ENCODE measurements at regions not wholly inside any gene's neighbourhood (a gene's known extent, or its start where the extent isn't known, plus 50 kb on each side); places are given as distances from the start of the nearest gene placed in this dataset.
"Not testable (repeated sequence)": the region's sequence is repeated elsewhere in the genome, so short reads cannot be mapped to it uniquely, and the experiment has no call there.

GRCh38 chr12:72162875-72163274, 109.3 kb upstream of the TRHDE start:
- FAIRE-seq, result no peak

DNA sequence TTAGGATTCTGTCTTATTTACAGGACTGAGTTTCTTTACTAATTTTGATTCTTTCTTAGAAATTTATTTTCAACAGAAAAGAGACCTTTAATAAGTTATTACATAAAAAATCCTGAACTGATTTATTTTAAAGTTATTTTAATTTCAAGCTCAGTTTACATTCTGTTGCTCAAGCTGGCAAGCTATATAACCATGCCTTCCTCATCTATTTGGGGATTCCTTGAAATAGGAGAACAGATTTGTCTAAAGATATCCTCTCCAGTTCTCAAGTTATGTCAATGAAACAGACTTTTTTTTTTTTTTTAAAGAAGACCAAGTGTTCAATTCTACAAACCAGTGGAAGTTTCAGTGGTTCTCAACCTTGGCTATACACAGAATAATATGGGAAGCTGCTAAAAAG, 103.3 kb upstream of the TRHDE start:
- no peak for FAIRE-seq

DNA sequence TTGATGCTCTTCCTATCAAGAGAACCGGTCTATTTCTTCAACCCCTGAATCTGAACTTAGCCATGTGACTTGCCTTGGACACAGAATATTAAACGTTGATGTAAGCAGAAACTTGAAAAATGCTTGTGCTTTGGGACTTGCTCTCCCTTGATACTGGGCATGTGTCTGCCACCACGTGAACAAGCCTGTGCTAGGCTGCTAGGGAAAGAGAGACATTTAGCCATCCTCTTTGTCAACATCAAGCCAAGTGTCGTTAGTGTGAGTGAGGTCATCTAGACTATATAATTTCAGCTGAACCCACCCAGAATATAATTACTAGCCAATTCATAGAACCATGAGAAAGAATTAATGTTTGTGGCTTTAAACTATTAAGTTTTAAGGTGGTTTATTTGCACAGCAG, 98.2 kb upstream of the TRHDE start:
- FAIRE-seq, result no peak

- no peak for FAIRE-seq
Measured at GRCh38 chr12:72178244-72178643, 93.9 kb upstream of the TRHDE start.

- FAIRE-seq, result no peak
Measured at GRCh38 chr12:72178871-72179270, 93.3 kb upstream of the TRHDE start.

- no peak for FAIRE-seq
Measured at GRCh38 chr12:72179841-72180240, 92.3 kb upstream of the TRHDE start.

- not testable (repeated sequence) for FAIRE-seq
Measured at GRCh38 chr12:72184971-72185533, 87.1 kb upstream of the TRHDE start.

- no peak for FAIRE-seq
Measured at GRCh38 chr12:72189266-72189665, 82.9 kb upstream of the TRHDE start.

DNA sequence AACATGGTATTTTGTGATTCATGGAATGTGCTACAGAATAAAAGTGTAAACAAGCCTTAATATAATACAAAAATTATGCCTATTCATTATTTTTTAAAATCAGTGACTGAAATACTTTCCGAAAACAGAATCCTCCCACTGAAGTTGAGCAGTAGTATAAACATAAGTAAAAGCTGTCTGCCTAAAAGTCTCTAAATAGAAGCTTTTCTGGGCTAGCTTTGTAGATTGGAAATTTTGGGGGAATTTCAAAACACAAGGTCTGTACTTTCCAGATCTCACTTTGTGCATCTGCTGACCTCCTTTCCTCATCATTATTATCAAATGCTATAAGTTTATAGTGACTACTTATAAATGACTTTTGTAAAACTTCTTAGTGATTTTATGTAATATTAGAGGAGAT, 80.4 kb upstream of the TRHDE start:
- no peak for FAIRE-seq

GRCh38 chr12:72197790-72198189, 74.4 kb upstream of the TRHDE start:
- FAIRE-seq, result no peak

DNA sequence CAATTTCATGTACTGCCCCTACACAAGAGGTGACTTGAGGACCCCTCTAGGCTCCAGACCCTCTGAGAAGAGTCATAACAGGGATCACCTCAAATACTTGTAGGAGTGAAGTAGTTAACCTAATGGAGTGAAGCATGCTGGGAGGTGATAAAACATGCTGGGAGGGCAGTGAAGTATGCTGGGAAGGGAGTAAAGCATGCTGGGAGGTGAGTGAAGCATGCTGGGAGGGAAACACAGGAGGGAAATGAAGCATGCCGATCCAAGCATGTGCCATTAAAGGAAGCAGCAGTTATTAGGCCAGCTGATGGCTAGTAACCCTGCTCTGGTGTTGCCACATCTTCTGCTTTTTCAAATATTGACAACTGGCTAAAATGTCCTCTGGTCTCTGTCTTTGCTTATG, 70.7 kb upstream of the TRHDE start:
- no peak for FAIRE-seq

DNA sequence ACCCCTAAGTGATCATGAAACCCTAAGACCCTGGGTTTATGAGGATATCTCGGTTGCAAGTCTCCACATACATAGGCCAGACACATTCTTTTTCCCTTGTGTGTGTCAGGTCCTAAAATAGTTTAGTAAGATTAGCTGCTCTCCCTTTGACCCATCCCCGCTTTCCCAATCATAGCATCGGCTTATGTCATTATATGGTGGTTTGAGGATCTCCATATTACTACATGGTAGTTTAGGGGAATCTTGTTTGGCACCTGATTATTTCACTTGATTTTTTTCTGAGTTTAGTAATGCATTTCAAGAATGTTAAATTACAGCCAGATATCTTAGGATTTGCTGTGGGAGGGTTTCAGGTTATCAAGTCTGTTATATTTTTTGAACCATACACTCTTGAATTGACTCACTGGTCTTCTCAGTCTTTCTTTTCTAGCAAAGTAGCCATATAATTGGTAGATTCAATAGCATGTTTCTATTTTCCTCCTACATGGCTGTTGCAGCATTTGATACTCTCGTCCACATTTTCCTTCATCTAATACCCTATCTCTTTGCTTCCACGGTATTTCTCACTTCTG, 68.3 kb upstream of the TRHDE start:
- FAIRE-seq, result no peak

GRCh38 chr12:72207079-72207478, 65.1 kb upstream of the TRHDE start:
- no peak for FAIRE-seq

DNA sequence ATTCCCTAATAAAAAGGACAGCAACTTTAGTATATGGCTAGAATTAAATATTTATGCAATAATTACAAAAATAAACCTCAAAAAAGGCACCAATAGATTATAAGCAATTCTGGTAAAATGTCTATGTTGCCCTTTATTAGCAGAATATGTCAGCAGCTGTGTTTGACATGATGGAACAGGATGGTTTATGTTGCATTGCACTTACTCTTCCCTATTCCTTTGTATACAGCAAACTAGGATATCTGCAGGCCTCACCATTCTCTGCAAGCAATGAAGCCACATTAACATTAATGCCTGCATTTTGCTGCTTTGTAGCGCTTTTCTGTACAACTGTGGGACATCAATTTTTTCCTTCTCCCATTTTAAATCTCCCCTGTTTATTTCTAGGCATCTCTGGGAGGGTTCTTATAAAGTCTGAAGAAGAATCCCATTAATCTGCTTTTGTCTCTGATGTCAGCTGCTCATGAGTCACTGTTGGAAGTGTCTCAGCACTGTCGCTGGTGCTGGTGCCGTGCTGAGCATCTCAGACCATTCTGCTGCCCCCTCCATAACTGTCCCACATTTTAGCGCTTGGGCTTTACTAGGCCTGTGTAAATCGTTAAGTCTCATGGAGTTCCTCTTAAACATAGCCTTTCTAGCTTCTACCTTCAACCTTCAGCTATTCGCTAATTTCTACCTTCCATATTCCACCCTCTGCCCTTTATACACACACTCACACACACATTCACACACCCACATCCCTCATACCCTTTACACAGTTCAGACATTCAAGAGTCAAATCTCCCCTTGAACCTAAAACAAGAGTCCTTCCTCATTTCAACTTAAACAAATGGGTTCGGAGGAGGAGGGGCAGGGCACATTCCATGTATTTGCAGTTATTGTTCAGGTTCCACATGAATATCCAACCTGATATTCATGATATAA, 64.4 kb upstream of the TRHDE start:
- no peak for FAIRE-seq

- no peak for FAIRE-seq
Measured at GRCh38 chr12:72209086-72209485, 63.1 kb upstream of the TRHDE start.

GRCh38 chr12:72214163-72214562, 58.0 kb upstream of the TRHDE start:
- FAIRE-seq, result no peak

DNA sequence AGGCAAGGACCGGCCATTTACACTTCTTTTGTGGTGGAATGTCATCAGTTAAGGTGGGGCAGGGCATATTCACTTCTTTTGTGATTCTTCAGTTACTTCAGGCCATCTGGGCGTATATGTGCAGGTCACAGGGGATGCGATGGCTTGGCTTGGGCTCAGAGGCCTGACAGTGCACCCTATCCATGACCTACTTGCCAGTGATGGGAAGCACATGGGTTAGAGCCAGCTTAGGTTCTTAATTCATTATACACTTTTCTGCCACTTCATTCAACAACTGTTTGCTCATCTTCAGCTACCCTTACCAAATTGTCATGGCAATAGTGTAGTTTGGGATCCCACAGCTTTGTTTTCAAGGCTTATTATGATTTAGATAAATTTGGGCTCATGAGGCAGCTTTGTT, 56.9 kb upstream of the TRHDE start:
- FAIRE-seq, result not testable (repeated sequence)

GRCh38 chr12:72219937-72220336, 52.2 kb upstream of the TRHDE start:
- no peak for FAIRE-seq
